Bone marrow (tissue), 2 donors: ENCODE measurements at regions not wholly inside any gene's neighbourhood (a gene's known extent, or its start where the extent isn't known, plus 50 kb on each side); places are given as distances from the start of the nearest gene placed in this dataset.

ENCODE experiments used
- DNase-seq, 2 donors: peaks; one replicate each; lab custom pipeline; 2025; lab: John Stamatoyannopoulos, UW

DNA sequence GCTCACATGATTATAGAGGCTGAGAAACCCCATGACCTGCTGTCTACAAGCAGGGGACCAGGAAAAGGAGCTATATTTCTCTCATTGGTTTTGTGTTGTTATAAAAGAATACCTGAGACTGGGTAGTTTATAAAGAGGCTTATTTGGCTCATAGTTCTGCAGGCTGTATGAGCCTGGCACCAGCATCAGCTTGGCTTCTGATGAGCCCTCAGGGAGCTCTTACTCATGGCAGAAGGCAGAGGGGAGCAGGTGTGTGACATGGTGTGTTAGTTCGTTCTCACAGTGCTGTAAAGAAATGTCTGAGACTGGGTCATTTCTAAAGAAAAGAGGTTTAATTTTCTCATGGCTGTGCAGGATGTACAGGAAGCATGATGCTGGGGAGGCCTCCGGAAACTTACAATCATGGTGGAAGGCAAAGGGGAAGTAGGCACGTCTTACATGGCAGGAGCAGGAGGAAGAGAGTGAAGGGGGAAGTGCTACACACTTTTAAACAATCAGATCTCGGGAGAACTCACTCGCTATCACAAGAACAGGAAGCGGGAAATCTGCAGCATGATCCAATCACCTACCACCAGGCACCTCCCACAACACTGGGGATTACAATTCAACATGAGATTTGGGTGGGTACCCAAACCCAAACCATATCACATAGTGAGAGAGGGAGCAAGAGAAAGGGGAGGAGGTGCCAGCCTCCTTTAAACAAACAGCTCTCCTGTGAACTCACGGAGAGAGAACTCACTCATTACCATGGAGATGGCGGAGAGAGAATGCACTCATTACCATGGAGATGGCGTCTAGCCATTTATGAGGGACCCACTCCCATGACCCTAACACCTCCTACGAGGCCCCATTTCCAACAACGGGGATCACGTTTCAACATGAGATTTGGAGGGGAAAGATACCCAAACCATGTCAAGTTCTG, 133.4 kb downstream of the JCAD start:
- DNase-seq = peak in 1 of 2 donors; percentile 32

DNA sequence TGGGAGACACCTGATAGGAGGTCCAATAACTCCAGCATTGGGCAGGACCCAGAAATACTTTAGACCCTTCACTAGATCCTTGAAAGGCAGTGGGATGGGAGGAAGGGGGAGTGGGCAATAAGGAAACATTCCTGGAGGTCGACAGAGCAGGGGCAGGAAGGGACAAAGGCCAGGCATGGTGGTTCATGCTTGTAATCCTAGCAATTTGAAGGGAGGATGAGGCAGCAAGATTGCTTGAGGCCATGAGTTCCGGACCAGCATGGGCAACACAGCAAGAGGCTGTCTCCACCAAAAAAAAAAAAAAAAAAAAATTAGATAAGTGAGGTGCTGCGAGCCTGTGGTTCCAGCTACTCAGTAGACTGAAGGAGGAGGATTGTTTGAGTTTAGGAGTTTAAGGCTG, 134.9 kb downstream of the JCAD start:
- no peak for DNase-seq

DNA sequence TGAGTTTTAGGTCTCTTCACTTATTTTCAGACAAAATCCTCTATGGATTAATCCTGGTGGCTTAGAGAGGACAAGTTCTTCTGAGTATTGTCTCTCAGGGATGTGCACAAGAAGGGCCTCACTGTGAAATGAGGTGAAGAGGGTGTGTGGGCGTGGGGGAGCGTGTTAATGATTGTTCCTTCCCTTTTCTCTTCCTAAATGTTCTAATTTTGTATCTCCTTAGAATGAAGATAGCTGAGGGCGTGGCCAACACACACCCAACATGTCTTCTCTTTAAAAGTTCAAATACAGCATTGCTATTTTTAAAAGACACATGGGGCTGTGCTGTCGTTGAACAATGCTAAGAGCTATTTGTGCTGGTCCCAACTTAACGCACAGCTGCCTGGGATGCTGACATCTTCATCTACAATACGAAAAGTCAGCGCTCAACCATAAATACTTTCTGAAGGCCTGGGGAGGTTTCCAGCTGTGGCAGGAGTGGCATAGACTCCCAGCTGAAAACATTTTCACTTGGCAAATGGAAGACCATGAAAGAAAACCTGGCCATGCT, 135.9 kb downstream of the JCAD start:
- DNase-seq = no peak

DNA sequence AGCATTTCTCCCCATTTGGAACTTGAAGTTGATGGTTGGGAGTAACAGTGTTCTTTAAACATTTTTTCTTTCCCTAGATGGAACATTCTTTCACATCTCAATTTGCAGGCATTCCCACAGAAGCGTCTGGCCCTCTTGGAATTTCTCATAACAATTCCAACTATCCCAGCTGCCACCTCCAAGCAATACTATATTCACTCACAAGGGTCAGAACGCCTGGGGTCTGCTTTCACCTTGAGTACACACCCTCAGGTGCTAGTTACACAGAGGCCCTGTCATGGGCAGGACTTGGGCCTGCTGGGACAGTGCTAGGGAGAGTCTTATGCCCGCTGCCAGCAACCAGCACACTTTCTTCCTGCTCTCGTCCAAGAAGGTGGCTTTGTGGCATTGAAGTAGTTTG, 136.5 kb downstream of the JCAD start:
- DNase-seq = no peak

DNA sequence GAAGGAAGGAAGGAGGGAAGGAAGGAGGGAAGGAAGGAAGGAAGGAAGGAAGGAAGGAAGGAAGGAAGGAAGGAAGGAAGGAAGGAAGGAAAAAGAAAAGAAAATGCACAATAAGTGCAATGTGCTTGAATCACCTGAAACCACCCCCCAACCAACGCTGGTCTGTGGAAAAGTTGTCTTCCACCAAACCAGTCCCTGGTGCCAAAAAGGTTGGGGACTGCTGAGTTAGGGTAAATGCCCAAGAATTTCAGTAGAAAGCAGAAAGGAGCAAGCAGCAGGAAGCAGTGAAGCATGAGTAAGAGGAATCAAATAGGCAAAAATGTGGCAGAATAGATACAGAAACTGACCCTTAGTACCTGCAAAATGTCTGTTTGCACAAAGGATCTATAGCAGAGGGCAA, 137.2 kb downstream of the JCAD start:
- DNase-seq = no peak

DNA sequence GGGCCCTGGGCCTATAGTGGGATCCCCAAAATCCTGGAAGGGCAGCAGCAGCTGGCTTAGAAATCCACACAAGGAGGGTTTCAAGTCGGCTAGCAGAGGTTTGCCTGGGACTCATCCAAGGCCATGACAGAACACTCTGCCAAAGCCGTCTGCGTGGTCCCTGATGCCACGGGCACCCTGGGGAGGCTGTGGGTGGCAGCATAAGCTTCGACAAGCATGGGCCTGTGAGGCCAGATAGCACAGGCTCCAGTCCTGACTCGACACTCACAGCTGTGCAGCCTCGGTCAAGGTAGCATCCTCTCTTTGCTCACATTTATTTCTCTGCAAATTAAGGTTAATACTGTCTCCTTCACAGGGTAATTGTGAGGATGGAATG, 138.3 kb downstream of the JCAD start:
- DNase-seq = no peak

DNA sequence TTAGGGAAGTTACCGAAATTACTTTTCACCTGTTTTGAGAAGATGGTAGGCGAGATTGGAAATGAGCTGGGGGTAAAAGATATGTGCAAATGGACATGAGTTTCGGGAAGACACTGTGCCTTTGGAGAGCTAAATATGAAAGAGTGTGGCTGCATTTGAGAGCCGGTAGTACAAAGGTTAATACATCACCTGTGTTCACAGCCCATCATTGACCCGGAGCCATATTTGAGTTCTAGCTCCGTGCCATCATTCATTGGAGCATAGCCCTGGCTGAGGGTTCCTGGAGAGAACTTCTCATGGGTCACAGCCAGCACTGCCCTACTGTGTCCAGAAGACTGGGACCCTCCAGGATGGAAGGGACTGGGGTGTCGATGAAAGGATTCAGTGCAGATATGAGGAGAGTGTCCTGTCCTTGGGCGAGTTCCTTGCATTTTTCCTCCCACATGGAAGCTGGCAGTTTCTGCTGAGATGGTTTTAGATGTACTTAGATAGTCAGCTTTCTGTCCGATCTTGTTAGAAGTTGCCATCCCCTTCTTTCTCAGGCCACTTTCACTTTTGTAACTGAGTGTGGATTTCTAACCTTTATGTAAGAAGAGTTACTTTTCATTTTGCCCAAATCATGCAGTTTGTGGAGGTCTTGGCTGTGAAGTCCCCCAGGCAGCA, 138.8 kb downstream of the JCAD start:
- no peak for DNase-seq

DNA sequence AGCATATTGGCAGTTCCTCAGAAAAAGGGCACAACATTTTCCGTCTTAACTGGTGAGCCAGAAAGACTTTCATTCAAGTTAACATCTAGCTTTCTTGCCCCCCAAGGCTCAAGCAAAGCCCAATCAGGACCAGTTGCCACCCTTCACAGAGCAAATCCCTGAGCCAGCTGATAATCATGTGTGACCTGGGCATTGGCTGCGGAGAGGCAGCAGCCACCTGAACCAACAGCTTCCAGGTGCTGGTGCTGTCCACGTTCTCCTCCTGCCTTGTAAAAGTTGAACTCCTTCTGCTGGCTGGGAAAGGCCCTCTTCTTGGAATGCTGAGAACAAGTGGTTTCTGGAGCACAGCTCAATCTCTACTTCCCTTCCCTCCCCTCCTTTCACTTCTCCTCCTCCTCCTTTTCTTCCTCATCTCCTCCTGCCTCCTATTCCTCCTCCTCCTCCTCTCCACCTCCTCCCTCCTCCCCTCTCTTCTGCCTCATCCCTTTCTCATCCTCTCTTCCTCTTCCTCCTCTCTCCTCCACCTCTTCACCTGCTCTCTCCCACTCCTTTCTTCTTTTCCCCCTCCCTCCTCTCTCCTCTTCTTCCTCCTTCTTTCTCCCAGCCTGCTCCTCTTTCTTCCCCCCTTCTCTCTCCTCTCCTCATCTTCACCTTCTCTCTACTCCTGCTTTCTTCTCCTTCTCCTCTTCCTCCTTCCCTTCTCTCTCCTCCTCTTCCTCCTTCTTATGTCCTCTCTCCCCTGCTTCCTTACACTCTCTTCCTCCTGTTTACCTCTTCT, 140.6 kb downstream of the JCAD start:
- DNase-seq = no peak

DNA sequence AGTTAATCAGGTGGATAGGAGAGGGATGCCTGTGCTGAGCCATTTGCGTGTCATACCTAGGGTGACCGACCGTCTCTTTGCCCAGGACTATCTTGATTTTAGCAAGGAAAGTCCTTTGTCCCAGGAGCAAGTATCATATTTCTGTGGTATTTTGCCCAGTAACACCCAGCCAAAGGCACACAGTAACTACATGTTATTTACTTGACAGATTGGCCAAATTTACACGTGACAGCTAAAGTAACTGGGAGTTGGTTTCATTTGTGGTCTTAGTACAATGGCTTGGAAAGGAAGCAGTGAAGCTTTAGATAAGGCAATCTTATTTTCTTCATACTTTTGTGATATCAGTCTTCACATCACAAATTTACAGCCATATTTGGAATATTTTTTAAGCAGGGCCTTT, 142.1 kb downstream of the JCAD start:
- DNase-seq = peak in 1 of 2 donors; percentile 71

DNA sequence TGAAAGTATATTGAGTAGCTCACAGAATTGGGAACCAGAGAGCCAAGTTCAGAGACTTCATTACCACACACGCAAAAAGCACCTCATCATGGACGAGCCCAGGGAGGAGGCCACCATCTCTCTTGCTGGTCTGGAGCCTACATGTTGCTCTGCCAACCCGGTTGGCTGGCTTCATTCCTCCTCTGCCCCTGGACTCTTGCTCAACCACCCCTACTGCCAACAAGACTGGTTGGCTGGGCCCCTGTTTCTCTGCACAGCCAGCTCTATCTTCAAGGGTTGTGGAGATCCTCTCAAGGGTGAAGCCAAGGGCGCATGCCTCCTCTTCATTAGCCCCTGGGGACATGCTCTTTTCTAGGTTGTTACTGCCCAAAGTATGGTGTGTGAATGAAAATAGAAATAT, 142.7 kb downstream of the JCAD start:
- DNase-seq = no peak

DNA sequence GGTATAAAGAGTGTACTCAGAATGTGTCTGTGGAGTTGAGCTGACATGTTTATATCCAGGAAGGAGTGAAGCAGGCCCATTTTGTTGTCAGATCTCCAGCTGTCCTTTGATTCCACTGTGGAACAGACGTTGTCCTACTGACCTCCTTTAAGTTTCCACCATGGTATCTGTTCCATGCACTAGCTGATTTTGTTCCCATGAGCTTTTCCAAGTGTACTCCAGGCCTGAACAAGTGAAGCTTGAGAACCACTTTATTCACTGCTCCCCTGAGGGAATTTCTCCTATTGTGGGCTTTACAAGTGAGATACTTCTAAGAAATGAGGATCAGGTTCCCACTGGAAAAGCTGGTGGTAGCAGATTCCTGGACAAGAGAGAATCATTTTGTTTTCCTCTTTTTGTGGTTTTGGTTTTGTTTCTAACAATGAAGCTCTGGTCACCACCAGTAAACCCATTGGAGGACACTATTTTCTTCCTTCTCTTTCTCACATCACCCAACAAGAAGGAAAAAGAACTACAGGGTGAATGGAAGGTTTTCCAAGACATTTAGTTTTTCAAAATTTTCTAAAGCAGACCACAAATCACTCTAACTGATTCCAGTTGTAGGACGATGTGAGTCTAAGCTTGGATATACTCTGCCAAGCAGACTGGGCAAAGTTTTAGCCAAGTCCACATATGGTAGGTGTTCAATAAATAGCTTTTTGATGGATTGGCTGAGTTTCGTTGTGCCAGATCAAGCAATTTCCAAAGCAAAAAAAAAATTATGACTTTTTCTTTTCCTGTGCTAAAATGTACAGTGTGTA, 144.2 kb downstream of the JCAD start:
- DNase-seq = no peak

DNA sequence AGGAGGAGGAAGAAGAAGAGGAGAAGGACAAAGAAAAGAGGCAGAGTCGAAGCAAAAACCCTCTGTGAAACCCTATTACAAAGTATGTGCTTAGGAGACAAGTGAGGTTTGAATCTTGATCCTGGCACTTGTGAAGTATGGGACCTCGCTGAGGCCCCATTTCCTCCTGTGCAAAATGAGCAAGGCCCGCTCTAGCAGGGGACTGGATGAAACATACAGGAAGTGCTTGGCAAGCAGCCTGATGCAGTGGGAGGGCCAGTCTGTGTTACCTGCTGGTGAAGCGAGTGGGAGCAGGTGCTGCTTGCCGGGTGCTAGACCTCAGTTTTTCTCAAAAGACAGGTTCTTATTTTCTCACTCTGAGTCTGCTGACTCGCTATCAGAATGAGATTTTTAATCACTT, 150.4 kb downstream of the JCAD start:
- peak in 1 of 2 donors; percentile 12 for DNase-seq

DNA sequence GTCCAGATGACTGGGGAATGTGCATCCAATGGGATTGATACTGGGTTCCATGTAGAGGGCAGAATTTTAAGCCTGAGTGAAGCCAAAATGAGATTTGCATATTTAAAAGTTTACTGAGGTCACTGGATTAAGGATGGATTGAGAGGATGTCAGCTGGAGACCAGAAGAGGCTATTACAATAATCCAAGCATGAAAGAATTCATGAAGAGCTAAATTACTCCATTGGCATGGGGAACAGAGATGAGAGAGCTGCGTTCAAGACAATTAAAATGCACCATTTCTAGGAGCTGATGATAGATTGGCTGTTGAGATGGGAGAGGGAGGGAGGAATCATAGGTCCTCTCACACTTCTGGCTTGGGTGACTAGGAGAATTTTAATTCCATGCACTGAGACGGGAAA, 158.5 kb downstream of the JCAD start:
- no peak for DNase-seq

DNA sequence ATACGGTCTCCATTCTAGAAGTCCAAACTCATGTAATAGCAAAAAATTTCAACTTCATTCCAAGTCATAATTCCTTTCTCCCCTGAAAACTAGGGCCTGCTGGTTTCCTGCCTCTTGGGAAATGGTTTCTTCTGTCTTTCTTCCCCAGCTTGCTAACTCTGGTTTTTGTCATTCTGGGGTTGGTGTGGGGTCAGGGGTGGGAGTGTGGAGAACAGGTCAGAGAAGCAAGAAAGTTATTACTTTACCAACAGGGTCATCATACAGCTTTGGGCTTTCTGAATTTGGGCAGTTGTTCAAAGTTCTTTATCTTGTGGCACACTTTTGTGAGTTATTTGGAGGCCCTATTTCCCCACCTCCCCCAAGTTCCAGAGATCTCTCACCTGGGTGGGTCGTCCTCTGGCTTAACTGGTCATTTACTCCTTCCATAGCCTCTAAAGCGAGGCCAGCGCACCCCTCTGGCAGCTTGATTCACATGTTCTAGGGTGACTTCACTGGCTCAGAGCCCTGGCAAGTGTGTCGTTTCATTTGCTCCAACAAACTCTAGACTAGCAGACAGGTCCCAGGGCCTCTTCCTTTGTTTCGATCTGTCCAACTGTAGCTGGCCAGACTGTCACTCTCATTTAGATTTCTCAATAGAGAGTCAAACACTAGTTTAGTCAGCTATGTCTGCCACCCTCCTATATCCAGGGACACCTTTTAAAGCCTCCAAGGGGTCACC, 161.2 kb downstream of the JCAD start:
- no peak for DNase-seq

DNA sequence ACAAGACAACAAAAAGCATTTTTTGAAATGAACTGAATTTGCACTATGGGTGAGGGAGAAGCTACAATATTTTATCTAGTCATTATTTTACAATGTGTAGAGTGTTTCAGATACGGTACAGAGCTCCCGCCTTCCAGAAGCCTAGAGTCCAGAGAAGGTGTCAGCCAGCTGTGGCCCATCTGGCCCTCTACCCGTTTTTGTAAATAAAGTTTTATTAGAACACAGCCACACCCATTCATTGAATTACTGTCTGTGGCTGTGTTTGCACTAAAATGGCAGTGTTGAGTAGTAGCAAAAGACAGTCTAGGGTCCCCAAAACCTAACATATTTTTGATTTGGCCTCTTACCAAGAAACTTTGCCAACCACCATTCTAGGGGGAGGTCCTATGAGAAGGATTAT, 162.0 kb downstream of the JCAD start:
- DNase-seq = no peak

DNA sequence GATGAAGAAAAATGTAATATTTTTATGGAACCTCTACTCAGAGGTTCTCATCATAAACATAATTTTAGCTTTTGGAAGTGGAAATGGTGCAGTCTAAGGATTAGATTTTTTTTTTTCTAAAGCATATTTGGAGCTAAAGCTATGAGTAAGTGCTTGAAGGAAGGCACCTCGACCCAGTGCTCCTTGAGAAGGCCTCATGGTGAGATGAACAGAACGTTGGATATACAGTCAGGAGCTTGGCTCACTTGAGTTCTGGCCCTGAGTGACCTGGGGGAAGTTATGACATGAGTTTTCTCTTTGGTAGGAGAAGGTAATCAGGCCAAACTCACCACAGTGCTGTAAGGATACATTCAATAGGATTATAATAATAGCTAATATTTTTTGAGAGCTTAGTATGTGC, 163.3 kb downstream of the JCAD start:
- no peak for DNase-seq

DNA sequence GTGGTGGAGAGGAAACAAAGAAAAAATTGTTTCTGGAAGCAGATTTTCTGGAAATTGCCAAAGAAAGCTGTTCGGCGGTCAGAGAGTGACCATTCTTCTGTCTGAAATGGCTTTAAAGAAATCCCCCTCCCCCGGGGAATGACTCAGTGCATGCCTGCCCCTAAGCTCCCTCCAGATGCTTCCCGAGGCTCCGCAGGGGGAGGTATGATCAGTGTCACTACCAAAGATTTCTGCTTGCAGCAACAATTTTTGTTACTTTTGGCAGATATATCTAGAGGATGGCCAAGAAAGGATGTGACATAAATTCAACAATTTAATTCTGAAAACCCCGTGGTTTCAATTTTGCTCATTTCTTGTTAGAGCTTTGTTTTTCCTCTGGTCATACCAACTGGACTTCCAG, 163.9 kb downstream of the JCAD start:
- no peak for DNase-seq

DNA sequence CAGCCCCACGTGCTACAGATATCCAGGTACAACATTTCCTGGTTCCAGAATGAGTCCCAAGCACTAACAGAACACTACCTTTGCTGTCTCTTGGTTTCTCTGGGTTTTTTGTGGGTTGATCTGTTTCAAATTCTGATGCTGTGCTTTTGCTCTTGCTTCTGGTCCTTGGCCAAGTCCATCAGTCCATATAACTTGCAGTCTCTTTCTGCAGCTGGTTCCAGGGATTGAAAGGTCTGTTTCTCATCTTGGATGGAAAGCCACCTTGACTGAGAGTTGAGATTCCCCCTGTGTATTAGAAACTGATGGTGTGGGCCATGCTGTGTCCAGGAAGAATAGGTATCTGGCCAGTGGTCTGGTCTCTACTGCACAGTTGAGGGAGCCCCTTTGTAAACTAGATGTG, 171.1 kb downstream of the JCAD start:
- no peak for DNase-seq

DNA sequence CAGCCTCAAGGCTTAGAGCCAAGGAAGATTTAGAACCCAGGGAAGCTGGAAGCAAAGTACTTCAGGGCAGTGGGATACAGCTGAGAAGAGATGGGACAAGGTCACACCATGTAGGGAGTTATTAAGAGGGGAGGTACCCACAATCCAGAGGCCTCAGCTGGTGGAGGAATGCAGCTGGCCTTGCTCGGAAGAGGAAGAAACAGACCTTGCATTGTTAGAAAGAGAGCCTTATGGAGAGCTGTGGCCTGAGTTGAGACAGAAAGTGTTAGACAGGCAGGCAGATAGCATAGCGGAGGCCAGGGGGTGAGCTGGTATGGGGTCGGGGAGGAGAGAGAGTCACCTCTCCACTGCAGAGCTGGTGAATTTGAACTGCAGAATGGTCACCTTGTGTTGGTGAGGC, 173.1 kb downstream of the JCAD start:
- no peak for DNase-seq

DNA sequence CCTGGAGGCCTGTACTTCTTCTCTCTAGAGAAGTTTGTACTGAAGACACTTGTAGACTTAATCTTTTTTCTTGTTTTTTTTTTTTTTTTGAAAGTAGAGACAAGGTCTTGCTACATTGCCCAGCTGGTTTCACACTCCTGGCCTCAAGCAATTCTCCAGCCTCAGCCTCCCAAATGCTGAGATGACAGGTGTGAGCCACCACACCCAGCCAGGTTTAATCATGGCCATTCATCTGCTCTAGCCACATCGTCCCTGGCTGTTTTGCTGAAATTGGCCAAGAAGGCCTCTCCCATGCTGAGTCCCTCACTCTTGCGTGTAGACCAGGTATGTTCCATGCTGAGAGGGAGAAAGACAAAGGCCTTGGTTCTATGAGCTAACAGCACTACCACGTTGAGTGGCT, 176.2 kb downstream of the JCAD start:
- DNase-seq = no peak

DNA sequence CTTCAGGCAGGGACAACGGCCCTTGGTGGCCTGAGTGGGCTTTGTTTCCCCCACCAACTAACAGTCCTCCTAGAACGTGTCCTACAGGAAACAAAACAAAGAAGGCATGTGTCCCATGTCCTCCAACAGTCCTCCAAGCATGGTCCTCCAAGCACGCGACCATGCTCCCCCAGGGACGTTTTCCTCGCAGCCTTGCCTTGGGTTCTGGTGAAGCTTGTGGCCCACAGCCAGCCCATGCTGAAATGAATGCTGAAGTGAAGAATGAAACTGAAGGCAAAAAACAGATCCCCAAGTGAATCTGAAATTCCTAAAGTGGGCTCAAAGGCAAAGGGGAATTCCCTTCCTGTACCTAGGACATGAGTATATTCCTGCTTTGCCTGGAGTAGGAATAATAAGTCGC, 176.6 kb downstream of the JCAD start:
- no peak for DNase-seq
